ENCODE measurements at regions not wholly inside any gene's neighbourhood (a gene's known extent, or its start where the extent isn't known, plus 50 kb on each side); places are given as distances from the start of the nearest gene placed in this dataset.

GRCh38 chr18:78782951-78783563, 196.6 kb upstream of the SALL3 start:
- Histone ChIP-seq H3K4me3 (ENCODE audit: low read length) (no peak overlapping the region), H3K27ac (ENCODE audit: low read length) (no peak overlapping the region), H2AFZ (ENCODE audit: low read depth, low read length) (no peak overlapping the region), H3K9me3 (ENCODE audit: insufficient read depth, low read length) (peaks cover 7% of the 10 kb centered on the region), H3K27me3 (ENCODE audit: low read depth, low read length) (no peaks in the 10 kb centered on the region), H4K20me1 (ENCODE audit: insufficient read depth, low read length) (no peaks in the 10 kb centered on the region), H3K79me2 (ENCODE audit: low read length) (no peaks in the 10 kb centered on the region), H3K9ac (ENCODE audit: low read length) (no peak overlapping the region), H3K4me1 (ENCODE audit: low read length) (no peaks in the 10 kb centered on the region), H3K36me3 (replicated peaks; ENCODE audit: low read depth, low read length) (no peaks in the 10 kb centered on the region), H3K4me2 (ENCODE audit: low read length) (no peak overlapping the region)
- TF ChIP-seq, protein P1, sequence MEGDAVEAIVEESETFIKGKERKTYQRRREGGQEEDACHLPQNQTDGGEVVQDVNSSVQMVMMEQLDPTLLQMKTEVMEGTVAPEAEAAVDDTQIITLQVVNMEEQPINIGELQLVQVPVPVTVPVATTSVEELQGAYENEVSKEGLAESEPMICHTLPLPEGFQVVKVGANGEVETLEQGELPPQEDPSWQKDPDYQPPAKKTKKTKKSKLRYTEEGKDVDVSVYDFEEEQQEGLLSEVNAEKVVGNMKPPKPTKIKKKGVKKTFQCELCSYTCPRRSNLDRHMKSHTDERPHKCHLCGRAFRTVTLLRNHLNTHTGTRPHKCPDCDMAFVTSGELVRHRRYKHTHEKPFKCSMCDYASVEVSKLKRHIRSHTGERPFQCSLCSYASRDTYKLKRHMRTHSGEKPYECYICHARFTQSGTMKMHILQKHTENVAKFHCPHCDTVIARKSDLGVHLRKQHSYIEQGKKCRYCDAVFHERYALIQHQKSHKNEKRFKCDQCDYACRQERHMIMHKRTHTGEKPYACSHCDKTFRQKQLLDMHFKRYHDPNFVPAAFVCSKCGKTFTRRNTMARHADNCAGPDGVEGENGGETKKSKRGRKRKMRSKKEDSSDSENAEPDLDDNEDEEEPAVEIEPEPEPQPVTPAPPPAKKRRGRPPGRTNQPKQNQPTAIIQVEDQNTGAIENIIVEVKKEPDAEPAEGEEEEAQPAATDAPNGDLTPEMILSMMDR (IDR thresholded peaks at IDR 0.05; ENCODE audit: low read depth, low read length): no peak
- no peak for TF ChIP-seq EZH2phosphoT487 (IDR thresholded peaks at IDR 0.05; ENCODE audit: low read depth)

DNA sequence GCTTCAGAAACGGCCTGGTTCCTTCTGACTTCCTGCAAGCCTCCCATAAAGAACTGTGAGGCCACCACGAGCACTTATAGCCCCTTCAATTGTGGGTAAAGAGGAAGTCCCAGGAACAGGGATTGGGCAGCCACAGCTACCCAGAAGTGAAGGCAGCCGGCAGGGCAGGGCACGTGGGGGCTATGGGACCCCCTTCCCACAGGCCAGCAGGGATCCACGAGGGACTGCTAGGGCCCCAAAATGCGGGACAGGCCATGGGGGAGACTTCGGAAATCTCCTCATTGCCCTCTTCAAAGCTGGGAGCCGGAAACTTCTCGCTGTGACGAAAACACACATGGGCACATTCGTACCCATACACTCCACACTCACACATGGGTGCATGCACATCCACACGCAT, 196.1 kb upstream of the SALL3 start:
- no peaks in the 10 kb centered on the region for H3K4me1 ChIP-seq (ENCODE audit: low read length)
- H3K9ac ChIP-seq (ENCODE audit: low read length): no peak overlapping the region
- H2AFZ ChIP-seq (ENCODE audit: low read depth, low read length): no peak overlapping the region
- no peak overlapping the region for H3K4me3 ChIP-seq (ENCODE audit: low read length)
- TF ChIP-seq, protein P1 (IDR thresholded peaks at IDR 0.05; ENCODE audit: low read depth, low read length): no peak
- H3K36me3 ChIP-seq (replicated peaks; ENCODE audit: low read depth, low read length): no peaks in the 10 kb centered on the region
- no peak overlapping the region for H3K4me2 ChIP-seq (ENCODE audit: low read length)
- peaks cover 7% of the 10 kb centered on the region for H3K9me3 ChIP-seq (ENCODE audit: insufficient read depth, low read length)
- H3K27ac ChIP-seq (ENCODE audit: low read length): no peak overlapping the region
- no peaks in the 10 kb centered on the region for H3K27me3 ChIP-seq (ENCODE audit: low read depth, low read length)
- H3K79me2 ChIP-seq (ENCODE audit: low read length): no peaks in the 10 kb centered on the region
- H4K20me1 ChIP-seq (ENCODE audit: insufficient read depth, low read length): no peaks in the 10 kb centered on the region

DNA sequence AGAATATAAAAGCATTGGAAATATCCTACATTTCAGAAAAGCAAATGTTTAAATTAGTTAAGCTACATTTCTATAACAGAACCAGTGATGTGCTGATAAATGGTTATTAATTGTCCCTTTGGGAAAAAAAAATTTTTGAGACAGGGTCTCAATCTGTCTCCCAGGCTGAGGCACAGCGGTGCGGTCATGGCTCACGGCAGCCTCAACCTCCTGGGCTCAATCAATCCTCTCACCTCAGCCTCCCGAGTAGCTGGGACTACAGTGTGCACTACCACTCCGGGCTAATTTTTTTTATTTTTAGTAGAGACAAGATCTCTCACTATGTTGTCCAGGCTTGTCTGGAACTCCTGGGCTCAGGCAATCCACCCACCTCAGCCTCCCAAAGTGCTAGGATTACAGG, 194.8 kb upstream of the SALL3 start:
- Histone ChIP-seq H3K9ac (ENCODE audit: low read length) (no peak overlapping the region), H3K9me3 (ENCODE audit: insufficient read depth, low read length) (peaks cover 7% of the 10 kb centered on the region), H3K79me2 (ENCODE audit: low read length) (no peaks in the 10 kb centered on the region), H4K20me1 (ENCODE audit: insufficient read depth, low read length) (no peaks in the 10 kb centered on the region), H3K4me1 (ENCODE audit: low read length) (no peaks in the 10 kb centered on the region), H3K4me3 (ENCODE audit: low read length) (no peak overlapping the region), H3K36me3 (replicated peaks; ENCODE audit: low read depth, low read length) (no peaks in the 10 kb centered on the region), H2AFZ (ENCODE audit: low read depth, low read length) (no peak overlapping the region), H3K27ac (ENCODE audit: low read length) (no peak overlapping the region), H3K4me2 (ENCODE audit: low read length) (no peak overlapping the region), H3K27me3 (ENCODE audit: low read depth, low read length) (no peaks in the 10 kb centered on the region)
- no peak for TF ChIP-seq EZH2phosphoT487 (IDR thresholded peaks at IDR 0.05; ENCODE audit: low read depth)

GRCh38 chr18:78785706-78786105, 193.9 kb upstream of the SALL3 start:
- H4K20me1 ChIP-seq (ENCODE audit: insufficient read depth, low read length): no peaks in the 10 kb centered on the region
- no peaks in the 10 kb centered on the region for H3K27me3 ChIP-seq (ENCODE audit: low read depth, low read length)
- H3K9me3 ChIP-seq (ENCODE audit: insufficient read depth, low read length): peaks cover 6% of the 10 kb centered on the region
- no peak overlapping the region for H3K4me2 ChIP-seq (ENCODE audit: low read length)
- no peak for TF ChIP-seq EZH2phosphoT487 (IDR thresholded peaks at IDR 0.05; ENCODE audit: low read depth)
- TF ChIP-seq, protein P1 (IDR thresholded peaks at IDR 0.05; ENCODE audit: low read depth, low read length): no peak
- H3K79me2 ChIP-seq (ENCODE audit: low read length): no peaks in the 10 kb centered on the region
- H3K27ac ChIP-seq (ENCODE audit: low read length): no peak overlapping the region
- H2AFZ ChIP-seq (ENCODE audit: low read depth, low read length): no peak overlapping the region
- no peaks in the 10 kb centered on the region for H3K4me1 ChIP-seq (ENCODE audit: low read length)
- H3K36me3 ChIP-seq (replicated peaks; ENCODE audit: low read depth, low read length): no peaks in the 10 kb centered on the region
- no peak overlapping the region for H3K9ac ChIP-seq (ENCODE audit: low read length)
- no peak overlapping the region for H3K4me3 ChIP-seq (ENCODE audit: low read length)
